GM19455 (cell line): ENCODE measurements at regions not wholly inside any gene's neighbourhood (a gene's known extent, or its start where the extent isn't known, plus 50 kb on each side); places are given as distances from the start of the nearest gene placed in this dataset.
"Not testable (repeated sequence)": the region's sequence is repeated elsewhere in the genome, so short reads cannot be mapped to it uniquely, and the experiment has no call there.

Experiments
- ATAC-seq: cut with Tn5 transposase; IDR thresholded peaks from one replicate; pipeline ENCODE4 v1.9.1; 2021; ENCODE audit not compliant: unreplicated experiment

GRCh38 chr2:144970410-144970809 is 450.5 kb upstream of the ZEB2 start:
- not testable (repeated sequence) for ATAC-seq

DNA sequence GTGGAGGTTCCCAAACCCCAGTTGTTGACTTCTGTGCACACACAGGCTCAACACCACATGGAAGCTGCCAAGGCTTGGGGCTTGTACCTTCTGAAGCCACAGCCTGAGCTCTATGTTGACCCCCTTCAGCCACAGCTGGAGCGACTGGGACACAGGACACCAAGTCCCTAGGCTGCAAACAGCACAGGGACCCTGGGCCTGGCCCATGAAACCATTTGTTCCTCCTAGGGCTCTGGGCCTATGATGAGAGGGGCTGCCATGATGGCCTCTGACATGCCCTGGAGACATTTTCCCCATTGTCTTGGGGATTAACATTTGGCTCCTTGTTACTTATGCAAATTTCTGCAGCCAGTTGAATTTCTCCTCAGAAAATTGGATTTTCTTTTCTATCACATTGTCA is 449.6 kb upstream of the ZEB2 start:
- not testable (repeated sequence) for ATAC-seq

GRCh38 chr2:144967961-144968360 is 448.0 kb upstream of the ZEB2 start:
- ATAC-seq = no peak

GRCh38 chr2:144965172-144965571 is 445.3 kb upstream of the ZEB2 start:
- ATAC-seq = no peak

DNA sequence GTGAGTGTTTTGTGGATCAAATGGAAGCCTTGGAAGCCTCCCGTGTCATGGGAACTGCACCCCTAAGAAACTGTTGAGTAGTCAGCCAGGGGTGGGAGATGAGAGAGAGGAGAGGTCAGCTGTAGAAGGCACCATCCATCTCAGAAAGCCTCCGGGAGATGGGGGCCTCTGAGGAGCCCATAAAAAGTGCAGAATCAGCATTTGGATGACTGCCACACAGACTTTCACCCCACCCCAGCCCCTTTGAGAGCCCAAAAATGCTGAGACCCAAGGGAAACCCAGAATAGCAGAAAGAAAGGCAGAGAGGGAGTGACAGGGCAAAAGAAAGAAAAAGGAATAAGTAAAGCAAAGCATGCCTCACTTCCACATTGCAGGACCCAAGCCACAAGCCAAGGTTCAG is 443.1 kb upstream of the ZEB2 start:
- ATAC-seq = no peak

GRCh38 chr2:144959416-144959815 is 439.5 kb upstream of the ZEB2 start:
- no peak for ATAC-seq

- ATAC-seq = no peak
Measured at GRCh38 chr2:144950899-144951560, 431.1 kb upstream of the ZEB2 start.

- no peak for ATAC-seq
Measured at GRCh38 chr2:144948205-144948855, 428.4 kb upstream of the ZEB2 start.

DNA sequence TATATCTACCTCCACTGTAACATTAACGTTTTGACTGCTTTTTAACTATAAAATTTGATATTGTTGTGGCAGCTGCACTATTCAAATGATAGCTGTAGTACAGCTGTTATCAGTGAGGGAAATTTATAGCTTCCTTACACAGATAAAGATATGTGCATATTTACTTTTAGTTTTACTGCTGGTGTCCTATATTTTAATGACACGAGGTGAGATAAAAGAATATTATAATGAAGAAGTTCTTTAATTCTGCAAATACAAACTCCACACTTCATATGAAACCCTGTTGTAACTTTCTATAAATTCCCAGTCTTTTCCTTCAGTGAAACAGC is 427.8 kb upstream of the ZEB2 start:
- no peak for ATAC-seq

GRCh38 chr2:144946263-144946662 is 426.3 kb upstream of the ZEB2 start:
- no peak for ATAC-seq

GRCh38 chr2:144944546-144945220 is 424.8 kb upstream of the ZEB2 start:
- no peak for ATAC-seq

- no peak for ATAC-seq
Measured at GRCh38 chr2:144943986-144944385, 424.1 kb upstream of the ZEB2 start.

DNA sequence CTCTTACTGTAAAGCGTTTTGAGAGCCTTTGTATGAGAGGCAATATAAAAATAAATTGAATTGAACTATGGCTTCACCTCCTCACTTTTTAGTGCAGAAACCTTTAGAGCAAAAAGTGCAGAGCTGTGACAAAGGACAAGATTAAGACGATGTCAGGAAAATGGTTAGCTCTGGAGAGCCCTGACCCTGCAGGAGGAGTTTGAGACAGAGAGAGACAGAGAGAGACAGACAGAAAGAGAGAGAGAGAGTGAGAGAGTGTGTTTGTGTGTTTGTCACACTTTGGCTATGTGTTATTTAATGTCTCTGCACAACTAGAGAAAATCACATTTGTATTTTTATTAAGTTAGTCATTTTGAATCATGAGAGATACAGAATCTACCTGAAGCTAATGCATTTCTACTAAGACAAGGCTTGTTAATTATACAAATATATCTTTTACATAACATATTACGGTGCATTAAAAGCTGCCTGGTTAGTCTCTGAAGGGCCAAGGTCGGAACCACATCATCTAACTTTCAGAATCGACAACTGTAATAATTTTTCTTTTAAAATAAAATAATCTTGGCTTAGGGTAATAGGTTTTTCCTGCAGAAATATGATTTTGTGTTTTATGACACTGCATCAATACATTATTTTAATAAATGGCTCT is 423.5 kb upstream of the ZEB2 start:
- no peak for ATAC-seq

DNA sequence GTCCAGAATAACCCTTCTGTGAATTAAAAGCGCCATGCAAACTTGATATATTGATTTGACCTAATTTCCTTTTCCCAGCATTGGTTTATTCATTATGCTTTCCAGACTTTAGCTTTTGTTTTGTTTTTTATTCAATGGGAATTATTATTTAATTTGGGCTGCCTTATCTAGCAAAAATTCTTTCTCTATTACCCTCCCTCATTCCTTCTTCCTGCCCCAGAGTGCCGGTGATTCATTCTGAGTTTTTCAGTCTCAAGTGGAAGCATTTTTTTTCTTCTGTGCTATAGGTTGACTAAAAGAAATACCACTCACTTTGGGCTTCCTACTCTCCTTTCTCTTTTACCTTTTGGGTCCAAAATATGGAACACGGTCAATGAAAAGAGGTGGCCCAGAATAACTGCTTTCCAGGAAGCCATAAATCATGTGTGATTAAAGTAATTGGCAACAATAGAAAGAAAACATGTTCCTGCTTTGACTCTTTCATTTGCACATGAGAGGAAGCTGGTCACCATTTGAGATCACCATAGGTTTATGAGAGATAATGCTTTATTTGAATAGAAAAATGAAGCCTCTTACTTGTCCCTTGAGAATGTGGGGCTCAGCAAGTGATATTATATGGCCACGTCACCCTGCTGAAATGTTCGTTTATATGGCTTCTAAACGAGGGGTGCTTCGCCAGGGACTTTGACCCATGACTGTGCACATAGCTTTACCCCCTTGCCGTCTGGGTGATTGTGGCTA is 422.8 kb upstream of the ZEB2 start:
- ATAC-seq = no peak

GRCh38 chr2:144941743-144942488 is 422.0 kb upstream of the ZEB2 start:
- ATAC-seq = no peak

GRCh38 chr2:144939590-144939989 is 419.7 kb upstream of the ZEB2 start:
- ATAC-seq = no peak

- no peak for ATAC-seq
Measured at GRCh38 chr2:144937910-144938709, 418.2 kb upstream of the ZEB2 start.

- no peak for ATAC-seq
Measured at GRCh38 chr2:144937066-144937465, 417.1 kb upstream of the ZEB2 start.

DNA sequence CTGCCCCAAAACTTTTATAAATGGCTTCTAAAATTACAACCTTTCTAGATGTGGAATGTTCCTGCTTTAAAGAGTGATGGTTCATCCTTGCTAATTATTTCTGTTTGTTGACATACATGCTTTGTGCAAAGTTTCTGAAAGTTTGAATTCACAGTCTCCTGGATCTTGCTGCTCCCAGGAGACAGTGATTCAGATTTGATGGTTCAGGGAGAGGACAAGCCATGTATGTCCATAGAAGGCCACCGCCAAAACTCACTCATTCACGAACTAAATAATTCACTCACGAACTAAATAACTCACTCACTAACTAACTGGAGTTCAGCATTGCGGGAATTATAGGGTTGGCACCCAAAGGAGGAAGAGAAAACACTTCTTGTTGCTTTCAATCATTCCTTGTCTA is 416.5 kb upstream of the ZEB2 start:
- no peak for ATAC-seq

GRCh38 chr2:144935736-144936135 is 415.8 kb upstream of the ZEB2 start:
- ATAC-seq = no peak
